SK-N-SH (cell line): ENCODE measurements at regions not wholly inside any gene's neighbourhood (a gene's known extent, or its start where the extent isn't known, plus 50 kb on each side); places are given as distances from the start of the nearest gene placed in this dataset.

Experiments used
- CTCF ChIP-seq: fragments of 200-600 bp; sonication (generic); IDR thresholded peaks from 2 replicates; pipeline ENCODE4 v1.6.1; 2017; ENCODE audit warnings: antibody characterized with exemption, mild to moderate bottlenecking, moderate library complexity
- EP300 ChIP-seq, 2 experiments: IDR thresholded peaks; 2 replicates each; pipeline versions ENCODE4 v1.4.0 to v1.6.1; 2012; ENCODE audit warnings: borderline replicate concordance in 1 of 2, low read depth in 1 of 2, low read length in 1 of 2
- EZH2phosphoT487 ChIP-seq: fragments of 200-600 bp; sonication (generic); IDR thresholded peaks from 2 replicates; pipeline ENCODE4 v1.6.1; 2017; ENCODE audit warnings: low read depth, mixed run types, mild to moderate bottlenecking, antibody characterized with exemption, moderate library complexity, borderline replicate concordance
- MAX ChIP-seq: IDR thresholded peaks from 2 replicates; pipeline ENCODE4 v1.4.0; 2012; ENCODE audit warnings: low read depth
- MEF2A ChIP-seq: IDR thresholded peaks from 2 replicates; pipeline ENCODE4 v1.4.0; 2012; ENCODE audit warnings: low read depth, borderline replicate concordance
- POLR2AphosphoS5 ChIP-seq: IDR thresholded peaks from 2 replicates; pipeline ENCODE4 v1.6.1; 2012; ENCODE audit warnings: low read depth, low read length
- RXRA ChIP-seq: IDR thresholded peaks from 2 replicates; pipeline ENCODE4 v1.4.0; 2012; ENCODE audit warnings: low read depth, mild to moderate bottlenecking, borderline replicate concordance
- TAF1 ChIP-seq: IDR thresholded peaks from 2 replicates; pipeline ENCODE4 v1.6.1; 2012; ENCODE audit warnings: low read depth, mild to moderate bottlenecking, low read length, moderate library complexity, borderline replicate concordance
- TEAD4 ChIP-seq: IDR thresholded peaks from 2 replicates; pipeline ENCODE4 v1.4.0; 2012; ENCODE audit warnings: mild to moderate bottlenecking, borderline replicate concordance; ENCODE audit not compliant: insufficient read depth
- USF1 ChIP-seq: IDR thresholded peaks from 2 replicates; pipeline ENCODE4 v1.4.0; 2012; ENCODE audit warnings: low read depth, borderline replicate concordance

- TF ChIP-seq POLR2AphosphoS5 (no peak), TAF1 (no peak), MEF2A (no peak), RXRA (no peak), EP300 (IDR thresholded peaks at IDR 0.05; ENCODE audit: borderline replicate concordance in 1 of 2, low read depth in 1 of 2, low read length in 1 of 2) (no peak), MAX (no peak), EZH2phosphoT487 (no peak), CTCF (no peak), USF1 (no peak), TEAD4 (no peak)
Measured at GRCh38 chr13:24080134-24080533, 80.4 kb upstream of the SPATA13 start.
